ENCODE measurements at regions not wholly inside any gene's neighbourhood (a gene's known extent, or its start where the extent isn't known, plus 50 kb on each side); places are given as distances from the start of the nearest gene placed in this dataset.

GRCh38 chr7:133190172-133190528, 62.7 kb upstream of the EXOC4 start:
- Histone ChIP-seq H3K79me2 (ENCODE audit: insufficient read depth, low read depth, low read length) (no peaks in the 10 kb centered on the region), H3K4me1 (ENCODE audit: insufficient read depth, low read length, poor library complexity, severe bottlenecking) (no peaks in the 10 kb centered on the region), H3K27ac (ENCODE audit: low read depth, low read length, poor library complexity, severe bottlenecking) (no peak overlapping the region), H3K4me2 (ENCODE audit: low read length) (no peak overlapping the region), H3K36me3 (ENCODE audit: insufficient read depth, low read length) (no peaks in the 10 kb centered on the region), H3K9me3 (ENCODE audit: low read length) (0 out of 2 replicates have a peak, but pooled peaks cover 6% of the 10 kb centered on the region), H4K20me1 (ENCODE audit: insufficient read depth, low read length) (no peaks in the 10 kb centered on the region), H3K4me3 (ENCODE audit: low read depth, low read length, poor library complexity, severe bottlenecking) (no peak overlapping the region), H2AFZ (ENCODE audit: low read length) (no peak overlapping the region), H3K9me2 (ENCODE audit: insufficient read depth, low read length) (no peaks in the 10 kb centered on the region)
- intact Hi-C loops (cut with micrococcal nuclease; ENCODE audit: unreplicated experiment) = no loop called here
- ChIA-PET CTCF (ENCODE audit: unreplicated experiment) (no interaction called here), POLR2A (interaction anchor here (0.5 kb wide), 1 partner anchor 14 kb away, joined by 3 read pairs; no protein-coding TSS in a partner anchor)
- no TSS peak for BruUV-seq (replicated peaks)
- DNase-seq (ENCODE audit: low spot score) = no peak
- no peak for TF ChIP-seq EZH2phosphoT487 (IDR thresholded peaks at IDR 0.05; ENCODE audit: borderline replicate concordance, low read depth, low read length)
- TF ChIP-seq, protein P1, sequence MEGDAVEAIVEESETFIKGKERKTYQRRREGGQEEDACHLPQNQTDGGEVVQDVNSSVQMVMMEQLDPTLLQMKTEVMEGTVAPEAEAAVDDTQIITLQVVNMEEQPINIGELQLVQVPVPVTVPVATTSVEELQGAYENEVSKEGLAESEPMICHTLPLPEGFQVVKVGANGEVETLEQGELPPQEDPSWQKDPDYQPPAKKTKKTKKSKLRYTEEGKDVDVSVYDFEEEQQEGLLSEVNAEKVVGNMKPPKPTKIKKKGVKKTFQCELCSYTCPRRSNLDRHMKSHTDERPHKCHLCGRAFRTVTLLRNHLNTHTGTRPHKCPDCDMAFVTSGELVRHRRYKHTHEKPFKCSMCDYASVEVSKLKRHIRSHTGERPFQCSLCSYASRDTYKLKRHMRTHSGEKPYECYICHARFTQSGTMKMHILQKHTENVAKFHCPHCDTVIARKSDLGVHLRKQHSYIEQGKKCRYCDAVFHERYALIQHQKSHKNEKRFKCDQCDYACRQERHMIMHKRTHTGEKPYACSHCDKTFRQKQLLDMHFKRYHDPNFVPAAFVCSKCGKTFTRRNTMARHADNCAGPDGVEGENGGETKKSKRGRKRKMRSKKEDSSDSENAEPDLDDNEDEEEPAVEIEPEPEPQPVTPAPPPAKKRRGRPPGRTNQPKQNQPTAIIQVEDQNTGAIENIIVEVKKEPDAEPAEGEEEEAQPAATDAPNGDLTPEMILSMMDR (conservative IDR thresholded peaks at IDR 0.05; ENCODE audit: low read length) = no peak

DNA sequence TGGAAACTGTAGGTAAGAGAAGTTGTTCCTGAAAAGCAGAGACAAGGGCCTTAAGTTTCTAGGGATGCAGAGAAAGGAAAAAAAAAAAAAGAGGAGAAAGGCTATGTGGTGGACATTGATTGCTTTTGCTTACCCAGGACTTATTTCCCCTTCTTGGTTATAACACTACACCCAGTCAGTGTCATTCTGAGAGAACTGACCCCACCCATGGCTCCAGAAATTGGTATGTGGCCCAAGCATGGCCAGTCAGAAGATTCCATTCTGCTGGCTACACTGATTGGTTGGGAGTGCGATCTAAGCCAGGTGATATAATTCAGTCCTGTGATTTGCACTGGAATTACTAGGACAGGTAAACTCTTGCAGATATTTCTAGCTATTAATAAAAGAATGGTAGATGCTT, 62.2 kb upstream of the EXOC4 start:
- no peak for TF ChIP-seq EZH2phosphoT487 (IDR thresholded peaks at IDR 0.05; ENCODE audit: borderline replicate concordance, low read depth, low read length)
- TF ChIP-seq, protein P1 (conservative IDR thresholded peaks at IDR 0.05; ENCODE audit: low read length) = no peak
- H3K9me2 ChIP-seq (ENCODE audit: insufficient read depth, low read length) = no peaks in the 10 kb centered on the region
- no TSS peak for BruUV-seq (replicated peaks)
- no peak overlapping the region for H3K27ac ChIP-seq (ENCODE audit: low read depth, low read length, poor library complexity, severe bottlenecking)
- no peaks in the 10 kb centered on the region for H3K79me2 ChIP-seq (ENCODE audit: insufficient read depth, low read depth, low read length)
- no peaks in the 10 kb centered on the region for H3K36me3 ChIP-seq (ENCODE audit: insufficient read depth, low read length)
- ChIA-PET CTCF (ENCODE audit: unreplicated experiment) (no interaction called here), POLR2A (interaction anchor here (0.5 kb wide), 1 partner anchor 15 kb away, joined by 3 read pairs; no protein-coding TSS in a partner anchor)
- H2AFZ ChIP-seq (ENCODE audit: low read length) = no peak overlapping the region
- no peak overlapping the region for H3K4me2 ChIP-seq (ENCODE audit: low read length)
- 0 out of 2 replicates have a peak, but pooled peaks cover 6% of the 10 kb centered on the region for H3K9me3 ChIP-seq (ENCODE audit: low read length)
- no peak for DNase-seq (ENCODE audit: low spot score)
- intact Hi-C loops (cut with micrococcal nuclease; ENCODE audit: unreplicated experiment) = no loop called here
- no peak overlapping the region for H3K4me3 ChIP-seq (ENCODE audit: low read depth, low read length, poor library complexity, severe bottlenecking)
- H4K20me1 ChIP-seq (ENCODE audit: insufficient read depth, low read length) = no peaks in the 10 kb centered on the region
- no peaks in the 10 kb centered on the region for H3K4me1 ChIP-seq (ENCODE audit: insufficient read depth, low read length, poor library complexity, severe bottlenecking)

DNA sequence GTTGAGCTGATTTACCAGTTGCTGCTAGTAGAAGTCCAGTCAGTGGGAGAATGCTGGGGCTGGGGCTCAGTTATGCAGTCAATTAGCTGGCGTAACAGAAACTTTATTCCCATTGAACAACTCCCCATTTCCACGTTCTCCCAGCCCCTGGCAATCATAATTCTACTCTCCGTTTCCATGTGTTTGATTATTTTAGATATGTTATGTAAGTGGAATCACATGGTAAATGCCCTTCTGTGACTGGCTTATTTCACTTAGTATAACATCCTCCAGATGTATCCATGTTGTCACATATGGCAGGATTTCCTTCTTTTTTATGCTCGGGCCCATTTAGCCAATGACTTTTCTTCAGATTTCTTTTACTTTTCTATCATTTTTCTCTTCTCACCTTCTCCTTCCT, 61.1 kb upstream of the EXOC4 start:
- CTCF ChIA-PET (ENCODE audit: unreplicated experiment) = no interaction called here
- Histone ChIP-seq H3K36me3 (ENCODE audit: insufficient read depth, low read length) (no peaks in the 10 kb centered on the region), H2AFZ (ENCODE audit: low read length) (no peak overlapping the region), H3K4me1 (ENCODE audit: insufficient read depth, low read length, poor library complexity, severe bottlenecking) (no peaks in the 10 kb centered on the region), H3K9me2 (ENCODE audit: insufficient read depth, low read length) (no peaks in the 10 kb centered on the region), H3K4me3 (ENCODE audit: low read depth, low read length, poor library complexity, severe bottlenecking) (no peak overlapping the region), H4K20me1 (ENCODE audit: insufficient read depth, low read length) (no peaks in the 10 kb centered on the region), H3K79me2 (ENCODE audit: insufficient read depth, low read depth, low read length) (no peaks in the 10 kb centered on the region), H3K4me2 (ENCODE audit: low read length) (no peak overlapping the region), H3K27ac (ENCODE audit: low read depth, low read length, poor library complexity, severe bottlenecking) (no peak overlapping the region), H3K9me3 (ENCODE audit: low read length) (0 out of 2 replicates have a peak, but pooled peaks cover 6% of the 10 kb centered on the region)
- no TSS peak for BruUV-seq (replicated peaks)
- intact Hi-C loops (cut with micrococcal nuclease; ENCODE audit: unreplicated experiment) = no loop called here
- POLR2A ChIA-PET = interaction anchor here (0.7 kb wide), 1 partner anchor 10 kb away, joined by 7 read pairs; no protein-coding TSS in a partner anchor
- no peak for TF ChIP-seq EZH2phosphoT487 (IDR thresholded peaks at IDR 0.05; ENCODE audit: borderline replicate concordance, low read depth, low read length)
- TF ChIP-seq, protein P1 (conservative IDR thresholded peaks at IDR 0.05; ENCODE audit: low read length) = no peak
- DNase-seq (ENCODE audit: low spot score) = no peak

Data from OCI-LY7 (cell line).